Non-pigmented ciliary epithelial cell (primary cell): ENCODE measurements at regions not wholly inside any gene's neighbourhood (a gene's known extent, or its start where the extent isn't known, plus 50 kb on each side); places are given as distances from the start of the nearest gene placed in this dataset.
"Not testable (repeated sequence)": the region's sequence is repeated elsewhere in the genome, so short reads cannot be mapped to it uniquely, and the experiment has no call there.

Experiments used
- DNase-seq: peaks from one replicate; pipeline ENCODE4 v3.0.0-alpha.2; 2010; ENCODE audit warnings: low read depth

GRCh38 chr15:59830873-59831272, 141.8 kb upstream of the BNIP2 start:
- no peak for DNase-seq

GRCh38 chr15:59830098-59830497, 141.0 kb upstream of the BNIP2 start:
- DNase-seq = no peak

GRCh38 chr15:59828861-59829260, 139.7 kb upstream of the BNIP2 start:
- DNase-seq = no peak

GRCh38 chr15:59828263-59828662, 139.1 kb upstream of the BNIP2 start:
- no peak for DNase-seq

GRCh38 chr15:59825901-59826300, 136.8 kb upstream of the BNIP2 start:
- DNase-seq = no peak

GRCh38 chr15:59821286-59821685, 132.2 kb upstream of the BNIP2 start:
- DNase-seq = no peak

GRCh38 chr15:59819092-59819491, 130.0 kb upstream of the BNIP2 start:
- no peak for DNase-seq

GRCh38 chr15:59818336-59818735, 129.2 kb upstream of the BNIP2 start:
- no peak for DNase-seq

GRCh38 chr15:59817834-59818233, 128.7 kb upstream of the BNIP2 start:
- DNase-seq = no peak

- no peak for DNase-seq
Observed at GRCh38 chr15:59817053-59817452, 127.9 kb upstream of the BNIP2 start.

GRCh38 chr15:59814409-59814808, 125.3 kb upstream of the BNIP2 start:
- DNase-seq = no peak

- no peak for DNase-seq
Observed at GRCh38 chr15:59812889-59813288, 123.8 kb upstream of the BNIP2 start.

GRCh38 chr15:59812250-59812870, 123.2 kb upstream of the BNIP2 start:
- DNase-seq = no peak

- not testable (repeated sequence) for DNase-seq
Observed at GRCh38 chr15:59803293-59803966, 114.3 kb upstream of the BNIP2 start.

- DNase-seq = no peak
Observed at GRCh38 chr15:59801649-59802048, 112.5 kb upstream of the BNIP2 start.

GRCh38 chr15:59798605-59798917, 109.4 kb upstream of the BNIP2 start:
- no peak for DNase-seq

GRCh38 chr15:59797756-59798604, 108.9 kb upstream of the BNIP2 start:
- no peak for DNase-seq

GRCh38 chr15:59794229-59794886, 105.2 kb upstream of the BNIP2 start:
- no peak for DNase-seq

- DNase-seq = no peak
Observed at GRCh38 chr15:59792359-59792758, 103.2 kb upstream of the BNIP2 start.

GRCh38 chr15:59791755-59792154, 102.6 kb upstream of the BNIP2 start:
- DNase-seq = no peak

- DNase-seq = no peak
Observed at GRCh38 chr15:59791079-59791478, 102.0 kb upstream of the BNIP2 start.

GRCh38 chr15:59786466-59786865, 97.3 kb upstream of the BNIP2 start:
- not testable (repeated sequence) for DNase-seq

GRCh38 chr15:59785981-59786380, 96.9 kb upstream of the BNIP2 start:
- not testable (repeated sequence) for DNase-seq
